Right atrium auricular region (tissue), 2 donors: ENCODE measurements at regions not wholly inside any gene's neighbourhood (a gene's known extent, or its start where the extent isn't known, plus 50 kb on each side); places are given as distances from the start of the nearest gene placed in this dataset.
A peak's percentile ranks its signal among the peaks of the same experiment; 100 is the strongest.

Experiments used
- DNase-seq: peaks from one replicate; pipeline ENCODE4 v3.0.0-alpha.2; 2019; ENCODE audit warnings: low spot score
- H3K27ac ChIP-seq, 2 donors: fragments of 200-600 bp; sonication (generic); 1 replicate in 1 of 2; 2 replicates in 1 of 2; pipeline ENCODE4 v1.5.1; 2016 to 2019
- H3K27me3 ChIP-seq, 2 donors: fragments of 200-600 bp; sonication (generic); one replicate each; pipeline versions ENCODE4 v1.5.1 to v1.6.0; 2017 to 2019
- H3K36me3 ChIP-seq: fragments of 200-600 bp; sonication (generic); one replicate; pipeline ENCODE4 v1.5.1; 2016
- H3K4me1 ChIP-seq, 2 donors: fragments of 200-600 bp; sonication (generic); one replicate each; pipeline versions ENCODE4 v1.5.1 to v1.6.0; 2017 to 2019
- H3K4me3 ChIP-seq, 2 donors: fragments of 200-600 bp; sonication (generic); 1 replicate in 1 of 2; 2 replicates in 1 of 2; pipeline ENCODE4 v1.5.1; 2017 to 2019; ENCODE audit warnings: mild to moderate bottlenecking in 1 of 2, moderate library complexity in 1 of 2
- H3K9me3 ChIP-seq, 2 donors: fragments of 200-600 bp; sonication (generic); one replicate each; pipeline ENCODE4 v1.5.1; 2019
- CTCF ChIP-seq, 2 donors: fragments of 200-600 bp; sonication (generic); IDR thresholded peaks; one replicate each; pipeline ENCODE4 v1.5.1; 2019; ENCODE audit warnings: antibody characterized with exemption in 2 of 2

- DNase-seq = no peak
- no peaks in the 10 kb centered on the region for H3K36me3 ChIP-seq
- no peak overlapping the region for H3K27ac ChIP-seq
- no peak overlapping the region for H3K4me3 ChIP-seq
- H3K27me3 ChIP-seq = no peaks in the 10 kb centered on the region
- TF ChIP-seq CTCF (IDR thresholded peaks at IDR 0.05) = no peak
- no peaks in the 10 kb centered on the region for H3K9me3 ChIP-seq
- no peaks in the 10 kb centered on the region for H3K4me1 ChIP-seq
These were observed 111.4 kb downstream of the BAMBI start for GRCh38 chr10:28788762-28789161.

- Histone ChIP-seq H3K4me3 (no peak overlapping the region), H3K27ac (no peak overlapping the region), H3K9me3 (no peaks in the 10 kb centered on the region), H3K27me3 (no peaks in the 10 kb centered on the region), H3K4me1 (no peaks in the 10 kb centered on the region), H3K36me3 (no peaks in the 10 kb centered on the region)
- TF ChIP-seq CTCF (IDR thresholded peaks at IDR 0.05) = no peak
- no peak for DNase-seq
These were observed 112.8 kb downstream of the BAMBI start for GRCh38 chr10:28790146-28790545.

- DNase-seq = no peak
- H3K9me3 ChIP-seq = no peaks in the 10 kb centered on the region
- no peak overlapping the region for H3K4me3 ChIP-seq
- no peaks in the 10 kb centered on the region for H3K27me3 ChIP-seq
- H3K4me1 ChIP-seq = no peaks in the 10 kb centered on the region
- H3K36me3 ChIP-seq = no peaks in the 10 kb centered on the region
- H3K27ac ChIP-seq = no peak overlapping the region
- TF ChIP-seq CTCF (IDR thresholded peaks at IDR 0.05) = no peak
These were observed 116.2 kb downstream of the BAMBI start for GRCh38 chr10:28793482-28793881.

- no peak for TF ChIP-seq CTCF (IDR thresholded peaks at IDR 0.05)
- H3K4me3 ChIP-seq = no peak overlapping the region
- H3K27ac ChIP-seq = no peak overlapping the region
- H3K9me3 ChIP-seq = no peaks in the 10 kb centered on the region
- H3K4me1 ChIP-seq = no peaks in the 10 kb centered on the region
- no peak for DNase-seq
- H3K36me3 ChIP-seq = no peaks in the 10 kb centered on the region
- H3K27me3 ChIP-seq = no peaks in the 10 kb centered on the region
These were observed 117.7 kb downstream of the BAMBI start for GRCh38 chr10:28794986-28795385.

- H3K27ac ChIP-seq = peak overlapping the region in 1 of 2 donors; percentile 32
- no peaks in the 10 kb centered on the region for H3K27me3 ChIP-seq
- no peaks in the 10 kb centered on the region for H3K4me1 ChIP-seq
- no peak overlapping the region for H3K4me3 ChIP-seq
- no peak for TF ChIP-seq CTCF (IDR thresholded peaks at IDR 0.05)
- DNase-seq = peak; percentile 93
- H3K9me3 ChIP-seq = no peaks in the 10 kb centered on the region
- H3K36me3 ChIP-seq = no peaks in the 10 kb centered on the region
These were observed 119.5 kb downstream of the BAMBI start for GRCh38 chr10:28796606-28797512.
